ENCODE measurements at regions not wholly inside any gene's neighbourhood (a gene's known extent, or its start where the extent isn't known, plus 50 kb on each side); places are given as distances from the start of the nearest gene placed in this dataset.

DNA sequence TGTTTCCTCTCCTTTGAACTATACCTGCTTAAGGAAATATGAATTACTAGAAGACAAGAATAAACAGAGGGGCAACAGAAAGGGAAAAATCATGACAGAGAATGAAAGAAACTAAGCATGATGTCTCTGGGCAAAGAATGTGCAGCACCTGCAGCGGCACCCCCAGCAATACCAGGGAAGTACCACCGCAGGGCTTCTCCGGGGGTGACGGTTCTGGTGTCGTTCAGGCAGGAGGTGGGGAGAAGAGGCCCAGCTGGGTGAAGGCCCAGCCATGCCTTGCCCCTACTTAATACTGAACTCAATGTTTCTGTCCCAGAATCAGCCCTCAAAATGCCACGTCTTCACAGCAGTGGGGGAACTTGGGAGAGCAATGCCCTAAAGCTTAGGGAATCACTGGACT lies 337.6 kb downstream of the CDC14C start:
- H2AFZ ChIP-seq (ENCODE audit: low read length), result no peak overlapping the region
- H3K27me3 ChIP-seq (ENCODE audit: insufficient read depth, low read length), result no peaks in the 10 kb centered on the region
- no peak overlapping the region for H3K27ac ChIP-seq (ENCODE audit: low read depth, low read length)
- H4K20me1 ChIP-seq (ENCODE audit: insufficient read depth, low read length), result no peaks in the 10 kb centered on the region
- TF ChIP-seq CTCF (IDR thresholded peaks at IDR 0.05; ENCODE audit: extremely low read depth, low read depth, low read length), result no peak
- no peak for DNase-seq (ENCODE audit: insufficient read length, low spot score, missing footprints)
- H3K36me3 ChIP-seq (ENCODE audit: insufficient read depth, low read length), result no peaks in the 10 kb centered on the region
- peaks cover 4% of the 10 kb centered on the region for H3K9me3 ChIP-seq (ENCODE audit: low read depth, low read length)
- no peak overlapping the region for H3K4me3 ChIP-seq (ENCODE audit: insufficient read depth, low read length)
- no peak overlapping the region for H3K4me2 ChIP-seq (ENCODE audit: insufficient read depth, low read length)
- no peaks in the 10 kb centered on the region for H3K4me1 ChIP-seq (ENCODE audit: insufficient read depth, low read length)
- no peaks in the 10 kb centered on the region for H3K79me2 ChIP-seq (ENCODE audit: insufficient read depth, low read length)

- no peak overlapping the region for H3K27ac ChIP-seq (ENCODE audit: low read depth, low read length)
- peaks cover 4% of the 10 kb centered on the region for H3K9me3 ChIP-seq (ENCODE audit: low read depth, low read length)
- H3K27me3 ChIP-seq (ENCODE audit: insufficient read depth, low read length), result no peaks in the 10 kb centered on the region
- H3K4me1 ChIP-seq (ENCODE audit: insufficient read depth, low read length), result no peaks in the 10 kb centered on the region
- no peak overlapping the region for H3K4me2 ChIP-seq (ENCODE audit: insufficient read depth, low read length)
- no peak overlapping the region for H2AFZ ChIP-seq (ENCODE audit: low read length)
- H4K20me1 ChIP-seq (ENCODE audit: insufficient read depth, low read length), result no peaks in the 10 kb centered on the region
- TF ChIP-seq CTCF (IDR thresholded peaks at IDR 0.05; ENCODE audit: extremely low read depth, low read depth, low read length), result no peak
- no peaks in the 10 kb centered on the region for H3K36me3 ChIP-seq (ENCODE audit: insufficient read depth, low read length)
- no peak for DNase-seq (ENCODE audit: insufficient read length, low spot score, missing footprints)
- no peak overlapping the region for H3K4me3 ChIP-seq (ENCODE audit: insufficient read depth, low read length)
- no peaks in the 10 kb centered on the region for H3K79me2 ChIP-seq (ENCODE audit: insufficient read depth, low read length)
Observed at GRCh38 chr7:49264530-49264929, 340.2 kb downstream of the CDC14C start.

GRCh38 chr7:49273897-49274296 lies 349.6 kb downstream of the CDC14C start:
- no peaks in the 10 kb centered on the region for H3K79me2 ChIP-seq (ENCODE audit: insufficient read depth, low read length)
- H3K9me3 ChIP-seq (ENCODE audit: low read depth, low read length), result peaks cover 2% of the 10 kb centered on the region
- H3K36me3 ChIP-seq (ENCODE audit: insufficient read depth, low read length), result no peaks in the 10 kb centered on the region
- DNase-seq (ENCODE audit: insufficient read length, low spot score, missing footprints), result no peak
- H3K27me3 ChIP-seq (ENCODE audit: insufficient read depth, low read length), result no peaks in the 10 kb centered on the region
- no peak overlapping the region for H3K4me3 ChIP-seq (ENCODE audit: insufficient read depth, low read length)
- no peaks in the 10 kb centered on the region for H3K4me1 ChIP-seq (ENCODE audit: insufficient read depth, low read length)
- no peak overlapping the region for H3K27ac ChIP-seq (ENCODE audit: low read depth, low read length)
- no peak for TF ChIP-seq CTCF (IDR thresholded peaks at IDR 0.05; ENCODE audit: extremely low read depth, low read depth, low read length)
- no peak overlapping the region for H2AFZ ChIP-seq (ENCODE audit: low read length)
- no peaks in the 10 kb centered on the region for H4K20me1 ChIP-seq (ENCODE audit: insufficient read depth, low read length)
- H3K4me2 ChIP-seq (ENCODE audit: insufficient read depth, low read length), result no peak overlapping the region

DNA sequence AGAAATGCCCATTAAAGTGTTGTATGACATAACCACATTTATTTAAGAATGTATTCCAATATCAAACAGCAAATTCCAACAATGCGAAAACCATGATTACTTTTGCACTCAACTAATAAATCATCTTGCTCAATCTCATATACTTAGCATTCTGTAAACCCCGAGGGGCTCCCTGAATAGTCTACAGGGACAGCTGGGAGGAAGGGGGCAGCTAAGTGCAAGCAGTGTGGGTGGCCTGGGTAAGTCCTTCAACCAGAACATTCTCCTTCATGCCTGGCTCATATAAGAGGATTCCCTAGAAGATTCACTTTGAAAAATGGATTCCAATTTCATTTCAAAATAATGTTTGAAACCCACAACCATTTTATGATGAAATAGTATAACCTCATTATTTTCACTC lies 355.5 kb downstream of the CDC14C start:
- Histone ChIP-seq H3K4me2 (ENCODE audit: insufficient read depth, low read length) (no peak overlapping the region), H3K4me3 (ENCODE audit: insufficient read depth, low read length) (no peak overlapping the region), H3K36me3 (ENCODE audit: insufficient read depth, low read length) (no peaks in the 10 kb centered on the region), H3K9me3 (ENCODE audit: low read depth, low read length) (peaks cover 1% of the 10 kb centered on the region), H4K20me1 (ENCODE audit: insufficient read depth, low read length) (no peaks in the 10 kb centered on the region), H3K4me1 (ENCODE audit: insufficient read depth, low read length) (no peaks in the 10 kb centered on the region), H3K79me2 (ENCODE audit: insufficient read depth, low read length) (no peaks in the 10 kb centered on the region), H3K27me3 (ENCODE audit: insufficient read depth, low read length) (no peaks in the 10 kb centered on the region), H2AFZ (ENCODE audit: low read length) (no peak overlapping the region), H3K27ac (ENCODE audit: low read depth, low read length) (no peak overlapping the region)
- DNase-seq (ENCODE audit: insufficient read length, low spot score, missing footprints), result no peak
- TF ChIP-seq CTCF (IDR thresholded peaks at IDR 0.05; ENCODE audit: extremely low read depth, low read depth, low read length), result no peak
